Mucosa of descending colon (tissue), 3 donors: ENCODE measurements at regions not wholly inside any gene's neighbourhood (a gene's known extent, or its start where the extent isn't known, plus 50 kb on each side); places are given as distances from the start of the nearest gene placed in this dataset.

ENCODE experiments used
- ATAC-seq: fragments of 200-7000 bp; cut with Tn5 transposase; one replicate; pipeline ENCODE4 v1.9.1; 2020; ENCODE audit warnings: mild to moderate bottlenecking, moderate library complexity
- DNase-seq, 3 donors: peaks; one replicate each; pipeline ENCODE4 v3.0.0-alpha.2; 2020
- H3K36me3 ChIP-seq: fragments of 200-600 bp; one replicate; pipeline ENCODE4 v1.8.0; 2021; ENCODE audit warnings: low read depth, mild to moderate bottlenecking
- H3K4me1 ChIP-seq: fragments of 200-600 bp; one replicate; pipeline ENCODE4 v1.8.0; 2021; ENCODE audit warnings: low read depth, mild to moderate bottlenecking
- H3K4me3 ChIP-seq: fragments of 200-600 bp; one replicate; pipeline ENCODE4 v1.8.0; 2021; ENCODE audit warnings: mild to moderate bottlenecking
- H3K9me3 ChIP-seq: fragments of 200-600 bp; one replicate; pipeline ENCODE4 v1.8.0; 2021; ENCODE audit warnings: mild to moderate bottlenecking
- CTCF ChIP-seq: fragments of 200-600 bp; IDR thresholded peaks from one replicate; pipeline ENCODE4 v1.8.0; 2022; ENCODE audit warnings: antibody characterized with exemption, mild to moderate bottlenecking
- intact Hi-C, 2 donors: fragments of 100-400 bp; cut with DNase I in 1 of 2; cut with micrococcal nuclease in 1 of 2; formaldehyde crosslinking; loops; one replicate each; pipeline versions ENCODE4 v1.11.0 to v1.11.1; 2022; cut with DNase I, micrococcal nuclease
- donor health status: DM: no; HTN: no; CAD: no; lungs with moderate emphysema.
- donor health status: DM: no; HTN: no; CAD: no.
- donor health status: DM: no; HTN: yes; CAD: no.

GRCh38 chr13:73179650-73180274, 121.0 kb downstream of the KLF5 start:
- no peak for TF ChIP-seq CTCF
- H3K36me3 ChIP-seq, result no peaks in the 10 kb centered on the region
- H3K4me1 ChIP-seq, result peaks cover 7% of the 10 kb centered on the region
- no peak for ATAC-seq
- no peak for DNase-seq
- H3K9me3 ChIP-seq, result no peaks in the 10 kb centered on the region
- no peak overlapping the region for H3K4me3 ChIP-seq
- intact Hi-C loops, result no loop called here

- intact Hi-C loops, result no loop called here
- TF ChIP-seq CTCF, result no peak
- no peaks in the 10 kb centered on the region for H3K36me3 ChIP-seq
- DNase-seq (peak in 2 of 3 donors; percentile 72 to 88), ATAC-seq (peak; percentile 88)
- H3K9me3 ChIP-seq, result no peaks in the 10 kb centered on the region
- no peak overlapping the region for H3K4me3 ChIP-seq
- H3K4me1 ChIP-seq, result peaks cover 7% of the 10 kb centered on the region
These were observed 119.2 kb downstream of the KLF5 start for GRCh38 chr13:73177916-73178565.

GRCh38 chr13:73177017-73177416, 118.2 kb downstream of the KLF5 start:
- intact Hi-C loops, result no loop called here
- H3K36me3 ChIP-seq, result no peaks in the 10 kb centered on the region
- H3K9me3 ChIP-seq, result no peaks in the 10 kb centered on the region
- peaks cover 14% of the 10 kb centered on the region for H3K4me1 ChIP-seq
- no peak for DNase-seq
- no peak overlapping the region for H3K4me3 ChIP-seq
- ATAC-seq, result no peak
- TF ChIP-seq CTCF, result no peak

- intact Hi-C loops, result no loop called here
- H3K4me1 ChIP-seq, result peaks cover 23% of the 10 kb centered on the region
- no peak for DNase-seq
These were observed 115.8 kb downstream of the KLF5 start for GRCh38 chr13:73174521-73175010.

GRCh38 chr13:73173279-73173811, 114.5 kb downstream of the KLF5 start:
- Histone ChIP-seq H3K4me3 (no peak overlapping the region), H3K36me3 (no peaks in the 10 kb centered on the region), H3K9me3 (no peaks in the 10 kb centered on the region), H3K4me1 (peaks cover 32% of the 10 kb centered on the region)
- intact Hi-C loops, result no loop called here
- no peak for ATAC-seq
- no peak for TF ChIP-seq CTCF
- no peak for DNase-seq

More at GRCh38 chr13:73174521-73175010, 115.8 kb downstream of the KLF5 start:
- no peak for ATAC-seq
- no peaks in the 10 kb centered on the region for H3K36me3 ChIP-seq
- TF ChIP-seq CTCF, result no peak
- no peak overlapping the region for H3K4me3 ChIP-seq
- no peaks in the 10 kb centered on the region for H3K9me3 ChIP-seq
